ENCODE measurements at regions not wholly inside any gene's neighbourhood (a gene's known extent, or its start where the extent isn't known, plus 50 kb on each side); places are given as distances from the start of the nearest gene placed in this dataset.

DNA sequence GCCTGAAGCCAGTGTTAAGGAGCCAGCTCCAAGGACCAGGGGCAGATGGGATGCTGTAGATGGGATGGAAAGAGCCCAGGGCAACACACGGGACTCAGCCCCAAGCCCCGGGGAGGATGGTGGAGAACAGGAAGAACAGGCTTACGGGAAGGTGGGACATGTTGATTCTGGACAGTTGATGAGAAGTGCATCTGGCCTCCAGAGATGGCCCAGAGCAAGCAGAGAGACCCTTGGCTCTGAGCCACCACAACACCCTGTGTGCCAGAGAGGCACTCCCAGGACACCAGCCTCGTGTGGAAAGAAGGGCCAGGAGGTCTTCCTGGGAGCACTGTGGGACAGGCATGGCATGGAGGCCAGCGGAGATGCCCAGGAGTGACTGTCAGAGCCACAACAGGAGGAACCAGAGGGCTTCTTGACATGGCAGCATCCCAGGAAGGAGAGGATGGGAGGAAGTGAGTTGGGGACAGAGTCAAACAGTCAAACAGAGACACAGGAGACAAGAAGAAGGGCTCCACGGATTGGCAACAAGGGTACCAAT lies 156.3 kb upstream of the MVB12B start:
- H3K27ac Mint-ChIP-seq, result peak overlapping the region; percentile 38
- H3K4me2 ChIP-seq (replicated peaks; ENCODE audit: low read depth, low read length, poor library complexity, severe bottlenecking), result no peak overlapping the region
- H3K79me2 ChIP-seq (ENCODE audit: control insufficient read depth, insufficient read depth, low read length), result no peaks in the 10 kb centered on the region
- TF ChIP-seq EZH2 (IDR thresholded peaks at IDR 0.05; ENCODE audit: borderline replicate concordance, insufficient read depth, low read depth, low read length, poor library complexity, severe bottlenecking), result no peak
- TF ChIP-seq, protein P1, sequence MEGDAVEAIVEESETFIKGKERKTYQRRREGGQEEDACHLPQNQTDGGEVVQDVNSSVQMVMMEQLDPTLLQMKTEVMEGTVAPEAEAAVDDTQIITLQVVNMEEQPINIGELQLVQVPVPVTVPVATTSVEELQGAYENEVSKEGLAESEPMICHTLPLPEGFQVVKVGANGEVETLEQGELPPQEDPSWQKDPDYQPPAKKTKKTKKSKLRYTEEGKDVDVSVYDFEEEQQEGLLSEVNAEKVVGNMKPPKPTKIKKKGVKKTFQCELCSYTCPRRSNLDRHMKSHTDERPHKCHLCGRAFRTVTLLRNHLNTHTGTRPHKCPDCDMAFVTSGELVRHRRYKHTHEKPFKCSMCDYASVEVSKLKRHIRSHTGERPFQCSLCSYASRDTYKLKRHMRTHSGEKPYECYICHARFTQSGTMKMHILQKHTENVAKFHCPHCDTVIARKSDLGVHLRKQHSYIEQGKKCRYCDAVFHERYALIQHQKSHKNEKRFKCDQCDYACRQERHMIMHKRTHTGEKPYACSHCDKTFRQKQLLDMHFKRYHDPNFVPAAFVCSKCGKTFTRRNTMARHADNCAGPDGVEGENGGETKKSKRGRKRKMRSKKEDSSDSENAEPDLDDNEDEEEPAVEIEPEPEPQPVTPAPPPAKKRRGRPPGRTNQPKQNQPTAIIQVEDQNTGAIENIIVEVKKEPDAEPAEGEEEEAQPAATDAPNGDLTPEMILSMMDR (IDR thresholded peaks at IDR 0.05), result no peak
- ATAC-seq (ENCODE audit: low read depth) (no peak), DNase-seq (no peak)
- intact Hi-C loops (cut with micrococcal nuclease), result no loop called here
- WGBS (ENCODE audit: insufficient coverage), result 93% methylated on average over 6 of the region's 6 CpGs
- peaks cover 0 to 5% (median 2%) of the 10 kb centered on the region in 3 donors for H3K9me3 ChIP-seq (ENCODE audit: control extremely low read depth in 1 of 3, control insufficient read depth in 2 of 3, insufficient read depth in 1 of 3, low read length in 2 of 3)
- H3K27me3 ChIP-seq (replicated peaks in 1 of 4; ENCODE audit: control extremely low read depth in 1 of 4, control insufficient read depth in 3 of 4, insufficient read depth in 4 of 4, low read length in 3 of 4), result peaks cover 0 to 4% (median 1%) of the 10 kb centered on the region in 4 experiments
- H3K4me1 Mint-ChIP-seq, result no peaks in the 10 kb centered on the region
- no peaks in the 10 kb centered on the region for H4K20me1 ChIP-seq (ENCODE audit: control insufficient read depth, insufficient read depth, low read length, poor library complexity, severe bottlenecking)
- no peak overlapping the region for H3K4me3 ChIP-seq (ENCODE audit: control extremely low read depth in 1 of 5, extremely low read depth in 1 of 5, insufficient read depth in 1 of 5, low read depth in 2 of 5, low read length in 4 of 5)
- no peak overlapping the region for H3K4me3 Mint-ChIP-seq
- H3K36me3 ChIP-seq (replicated peaks in 1 of 2; ENCODE audit: control extremely low read depth in 1 of 2, control insufficient read depth in 1 of 2, extremely low read depth in 1 of 2, insufficient read depth in 2 of 2, low read length in 1 of 2), result no peaks in the 10 kb centered on the region
- ChIA-PET POLR2A (no interaction called here), CTCF (no interaction called here)
- no peaks in the 10 kb centered on the region for H3K4me1 ChIP-seq (ENCODE audit: control insufficient read depth in 2 of 2, insufficient read depth in 2 of 2, low read length in 2 of 2)
- no peak overlapping the region for H3K9ac ChIP-seq (ENCODE audit: low read length)
- H3K27me3 Mint-ChIP-seq, result peaks cover 34% of the 10 kb centered on the region
- H2AFZ ChIP-seq (ENCODE audit: insufficient read depth, low read depth, low read length, poor library complexity, severe bottlenecking), result no peak overlapping the region
- no peaks in the 10 kb centered on the region for H3K9me3 Mint-ChIP-seq (ENCODE audit: insufficient read depth)
- no peak overlapping the region for H3K27ac ChIP-seq (ENCODE audit: low read length in 2 of 2)

DNA sequence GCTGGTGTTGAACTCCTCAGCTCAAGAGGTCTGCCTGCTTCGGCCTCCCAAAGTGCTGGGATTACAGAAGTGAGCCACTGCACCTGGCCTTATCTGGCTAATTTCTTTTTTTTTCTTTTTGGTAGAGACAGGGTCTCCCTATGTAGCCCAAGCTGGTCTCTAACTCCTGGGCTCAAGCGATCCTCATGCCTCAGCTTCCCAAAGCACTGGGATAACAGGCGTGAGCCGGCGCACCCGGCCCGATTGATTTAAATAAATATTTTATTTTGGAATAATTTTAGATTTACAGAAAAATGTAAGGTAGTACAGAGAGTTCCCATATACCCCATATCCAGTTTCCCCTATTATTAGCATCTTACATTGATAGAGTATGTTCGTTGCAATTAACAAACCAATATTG lies 155.0 kb upstream of the MVB12B start:
- Histone ChIP-seq H3K79me2 (ENCODE audit: control insufficient read depth, insufficient read depth, low read length) (no peaks in the 10 kb centered on the region), H3K27me3 (replicated peaks in 1 of 4; ENCODE audit: control extremely low read depth in 1 of 4, control insufficient read depth in 3 of 4, insufficient read depth in 4 of 4, low read length in 3 of 4) (peaks cover 0 to 2% (median 0%) of the 10 kb centered on the region in 4 experiments), H3K9me3 (ENCODE audit: control extremely low read depth in 1 of 3, control insufficient read depth in 2 of 3, insufficient read depth in 1 of 3, low read length in 2 of 3) (peaks cover 0 to 5% (median 5%) of the 10 kb centered on the region in 3 donors), H3K4me3 (ENCODE audit: control extremely low read depth in 1 of 5, extremely low read depth in 1 of 5, insufficient read depth in 1 of 5, low read depth in 2 of 5, low read length in 4 of 5) (no peak overlapping the region), H3K36me3 (replicated peaks in 1 of 2; ENCODE audit: control extremely low read depth in 1 of 2, control insufficient read depth in 1 of 2, extremely low read depth in 1 of 2, insufficient read depth in 2 of 2, low read length in 1 of 2) (no peaks in the 10 kb centered on the region), H3K9ac (ENCODE audit: low read length) (no peak overlapping the region), H3K27ac (ENCODE audit: low read length in 2 of 2) (no peak overlapping the region), H3K4me2 (replicated peaks; ENCODE audit: low read depth, low read length, poor library complexity, severe bottlenecking) (no peak overlapping the region), H4K20me1 (ENCODE audit: control insufficient read depth, insufficient read depth, low read length, poor library complexity, severe bottlenecking) (no peaks in the 10 kb centered on the region), H3K4me1 (ENCODE audit: control insufficient read depth in 2 of 2, insufficient read depth in 2 of 2, low read length in 2 of 2) (no peaks in the 10 kb centered on the region), H2AFZ (ENCODE audit: insufficient read depth, low read depth, low read length, poor library complexity, severe bottlenecking) (no peak overlapping the region)
- intact Hi-C loops (cut with micrococcal nuclease), result no loop called here
- TF ChIP-seq EZH2 (IDR thresholded peaks at IDR 0.05; ENCODE audit: borderline replicate concordance, insufficient read depth, low read depth, low read length, poor library complexity, severe bottlenecking), result no peak
- TF ChIP-seq, protein P1 (IDR thresholded peaks at IDR 0.05), result no peak
- no peak overlapping the region for H3K4me3 Mint-ChIP-seq
- POLR2A ChIA-PET, result no interaction called here
- peaks cover 29% of the 10 kb centered on the region for H3K27me3 Mint-ChIP-seq
- no peaks in the 10 kb centered on the region for H3K9me3 Mint-ChIP-seq (ENCODE audit: insufficient read depth)
- WGBS (ENCODE audit: insufficient coverage), result 100% methylated on average over 1 of the region's 8 CpGs
- no peak for ATAC-seq (ENCODE audit: low read depth)
- H3K4me1 Mint-ChIP-seq, result no peaks in the 10 kb centered on the region
- H3K27ac Mint-ChIP-seq, result no peak overlapping the region
- no peak for DNase-seq
- CTCF ChIA-PET, result no interaction called here
